ENCODE measurements at regions not wholly inside any gene's neighbourhood (a gene's known extent, or its start where the extent isn't known, plus 50 kb on each side); places are given as distances from the start of the nearest gene placed in this dataset.

DNA sequence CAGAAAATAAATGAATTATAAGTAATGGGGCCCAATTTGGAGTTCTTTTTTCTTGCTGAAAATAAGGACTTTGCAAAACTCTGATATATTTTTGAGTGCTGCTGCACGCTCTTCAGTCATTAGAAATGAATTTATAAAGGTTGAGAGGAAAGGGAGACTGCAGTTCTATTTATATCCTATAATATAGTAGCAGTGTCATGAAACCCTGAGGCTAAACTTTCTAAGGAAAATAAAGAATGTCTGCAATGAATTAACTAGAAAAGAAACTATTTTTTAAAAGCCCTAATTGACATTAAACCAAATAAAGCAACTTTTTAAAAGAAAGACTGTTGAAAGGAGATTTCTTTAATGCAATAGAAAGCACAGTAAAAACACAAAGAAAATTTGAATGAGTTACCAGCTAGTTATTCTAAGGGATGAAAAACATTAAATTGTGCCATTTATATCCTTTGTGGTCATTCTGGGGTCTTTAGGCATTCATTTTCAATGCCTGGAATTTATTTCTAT lies 1072.8 kb upstream of the TMEFF2 start:
- Mint-ChIP-seq H3K4me3 (ENCODE audit: unreplicated experiment) (no peak overlapping the region), H3K4me1 (ENCODE audit: unreplicated experiment) (peaks cover 22% of the 10 kb centered on the region), H3K9me3 (ENCODE audit: unreplicated experiment) (peaks cover 8% of the 10 kb centered on the region), H3K27ac (ENCODE audit: unreplicated experiment) (peak overlapping the region; percentile 63), H3K36me3 (ENCODE audit: unreplicated experiment) (no peaks in the 10 kb centered on the region), H3K27me3 (ENCODE audit: unreplicated experiment) (no peaks in the 10 kb centered on the region)
- TF ChIP-seq, protein P1, sequence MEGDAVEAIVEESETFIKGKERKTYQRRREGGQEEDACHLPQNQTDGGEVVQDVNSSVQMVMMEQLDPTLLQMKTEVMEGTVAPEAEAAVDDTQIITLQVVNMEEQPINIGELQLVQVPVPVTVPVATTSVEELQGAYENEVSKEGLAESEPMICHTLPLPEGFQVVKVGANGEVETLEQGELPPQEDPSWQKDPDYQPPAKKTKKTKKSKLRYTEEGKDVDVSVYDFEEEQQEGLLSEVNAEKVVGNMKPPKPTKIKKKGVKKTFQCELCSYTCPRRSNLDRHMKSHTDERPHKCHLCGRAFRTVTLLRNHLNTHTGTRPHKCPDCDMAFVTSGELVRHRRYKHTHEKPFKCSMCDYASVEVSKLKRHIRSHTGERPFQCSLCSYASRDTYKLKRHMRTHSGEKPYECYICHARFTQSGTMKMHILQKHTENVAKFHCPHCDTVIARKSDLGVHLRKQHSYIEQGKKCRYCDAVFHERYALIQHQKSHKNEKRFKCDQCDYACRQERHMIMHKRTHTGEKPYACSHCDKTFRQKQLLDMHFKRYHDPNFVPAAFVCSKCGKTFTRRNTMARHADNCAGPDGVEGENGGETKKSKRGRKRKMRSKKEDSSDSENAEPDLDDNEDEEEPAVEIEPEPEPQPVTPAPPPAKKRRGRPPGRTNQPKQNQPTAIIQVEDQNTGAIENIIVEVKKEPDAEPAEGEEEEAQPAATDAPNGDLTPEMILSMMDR (IDR thresholded peaks at IDR 0.05) = no peak
- DNase-seq (ENCODE audit: extremely low spot score, unreplicated experiment) = no peak

DNA sequence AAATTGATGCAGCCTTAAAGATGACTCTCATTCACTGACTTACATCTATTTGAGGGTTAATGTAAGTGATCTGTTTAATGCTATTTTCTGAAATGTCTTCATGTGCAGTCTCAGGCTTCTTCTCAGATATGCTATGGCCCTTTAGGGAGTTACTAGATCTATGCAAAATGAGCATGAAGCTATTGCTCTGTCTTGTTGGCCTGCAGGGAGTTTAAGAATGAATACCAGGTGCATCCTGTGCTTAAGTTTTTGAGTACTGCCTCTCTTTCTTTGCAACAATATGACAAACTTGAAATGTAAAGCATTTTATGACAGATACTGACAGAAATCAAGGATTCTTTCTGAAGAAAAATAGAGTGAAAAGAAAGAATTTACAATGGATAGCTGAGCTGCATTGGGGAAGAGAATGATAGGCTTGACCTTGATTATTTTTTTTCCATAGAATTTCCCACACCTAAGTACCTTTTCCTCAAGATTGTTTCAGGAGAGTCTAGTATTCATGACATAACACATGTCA lies 1058.3 kb upstream of the TMEFF2 start:
- Mint-ChIP-seq H3K4me1 (ENCODE audit: unreplicated experiment) (peaks cover 21% of the 10 kb centered on the region), H3K27ac (ENCODE audit: unreplicated experiment) (peak overlapping the region; percentile 12), H3K27me3 (ENCODE audit: unreplicated experiment) (no peaks in the 10 kb centered on the region), H3K9me3 (ENCODE audit: unreplicated experiment) (no peaks in the 10 kb centered on the region), H3K4me3 (ENCODE audit: unreplicated experiment) (no peak overlapping the region), H3K36me3 (ENCODE audit: unreplicated experiment) (no peaks in the 10 kb centered on the region)
- TF ChIP-seq, protein P1 (IDR thresholded peaks at IDR 0.05) = no peak
- no peak for DNase-seq (ENCODE audit: extremely low spot score, unreplicated experiment)

DNA sequence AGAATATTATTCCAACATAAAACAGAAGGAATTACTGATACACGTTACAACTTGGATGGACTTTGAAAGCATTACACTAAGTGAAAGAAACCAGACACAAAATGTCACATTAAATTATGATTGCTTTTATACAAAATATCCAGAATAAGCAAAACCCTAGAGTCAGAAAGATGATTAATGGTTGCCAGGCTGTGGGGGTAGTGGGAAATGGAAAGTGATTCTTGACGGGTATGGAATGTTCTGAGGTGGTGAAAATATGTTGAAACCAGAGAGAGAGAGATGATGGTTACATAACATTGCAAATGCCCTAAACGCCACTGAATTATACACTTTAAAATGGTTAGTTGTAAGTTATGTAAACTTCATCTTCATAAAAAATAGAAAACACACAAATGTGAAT lies 1057.2 kb upstream of the TMEFF2 start:
- no peaks in the 10 kb centered on the region for H3K27me3 Mint-ChIP-seq (ENCODE audit: unreplicated experiment)
- H3K36me3 Mint-ChIP-seq (ENCODE audit: unreplicated experiment) = no peaks in the 10 kb centered on the region
- TF ChIP-seq, protein P1 (IDR thresholded peaks at IDR 0.05) = no peak

DNA sequence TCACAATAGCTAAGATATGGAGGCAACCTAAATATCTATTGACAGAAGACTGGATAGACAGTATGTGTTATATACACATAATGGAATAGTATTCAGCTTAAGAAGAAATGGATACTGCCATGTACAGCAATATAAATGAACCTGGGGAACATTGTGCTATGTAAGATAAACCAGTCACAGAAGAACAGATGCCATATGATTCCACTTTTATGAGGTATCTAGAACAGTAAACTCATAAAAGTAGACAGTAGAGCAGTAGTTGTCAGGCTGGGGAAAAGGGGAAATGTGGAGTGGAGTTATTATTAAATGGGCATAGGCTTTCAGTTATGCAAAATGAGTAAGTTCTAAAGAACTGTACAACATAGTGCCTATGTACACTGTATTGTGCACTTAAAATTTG lies 1055.7 kb upstream of the TMEFF2 start:
- DNase-seq (ENCODE audit: extremely low spot score, unreplicated experiment) = no peak
- H3K36me3 Mint-ChIP-seq (ENCODE audit: unreplicated experiment) = no peaks in the 10 kb centered on the region
- peaks cover 21% of the 10 kb centered on the region for H3K4me1 Mint-ChIP-seq (ENCODE audit: unreplicated experiment)
- no peaks in the 10 kb centered on the region for H3K27me3 Mint-ChIP-seq (ENCODE audit: unreplicated experiment)
- H3K27ac Mint-ChIP-seq (ENCODE audit: unreplicated experiment) = no peak overlapping the region
- H3K9me3 Mint-ChIP-seq (ENCODE audit: unreplicated experiment) = peaks cover 8% of the 10 kb centered on the region
- no peak overlapping the region for H3K4me3 Mint-ChIP-seq (ENCODE audit: unreplicated experiment)
- TF ChIP-seq, protein P1 (IDR thresholded peaks at IDR 0.05) = no peak

More for the DNA sequence above, 1057.2 kb upstream of the TMEFF2 start:
- Mint-ChIP-seq H3K9me3 (ENCODE audit: unreplicated experiment) (no peaks in the 10 kb centered on the region), H3K4me1 (ENCODE audit: unreplicated experiment) (peaks cover 21% of the 10 kb centered on the region), H3K27ac (ENCODE audit: unreplicated experiment) (peak overlapping the region; percentile 2), H3K4me3 (ENCODE audit: unreplicated experiment) (no peak overlapping the region)
- no peak for DNase-seq (ENCODE audit: extremely low spot score, unreplicated experiment)

DNA sequence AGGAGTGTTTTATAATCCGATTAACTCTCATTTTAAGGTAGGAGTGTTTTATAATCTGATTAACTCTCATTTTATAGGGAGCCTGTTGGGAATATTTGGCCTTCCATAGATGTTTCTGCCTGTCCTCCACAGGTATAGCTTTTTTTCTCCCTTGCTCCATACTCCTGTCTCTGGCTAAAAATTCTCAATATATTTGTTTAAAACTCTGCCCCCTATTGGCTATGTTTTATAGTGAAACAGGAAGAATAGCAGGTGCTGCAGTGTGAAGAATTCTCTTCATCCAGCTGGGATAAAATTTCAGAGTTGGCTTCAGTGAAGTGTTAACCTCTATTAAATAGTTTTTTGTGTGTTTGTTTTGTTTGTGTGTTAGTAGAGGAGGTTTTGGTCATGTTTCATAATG lies 1046.0 kb upstream of the TMEFF2 start:
- Mint-ChIP-seq H3K9me3 (ENCODE audit: unreplicated experiment) (peaks cover 2% of the 10 kb centered on the region), H3K4me1 (ENCODE audit: unreplicated experiment) (peaks cover 12% of the 10 kb centered on the region), H3K36me3 (ENCODE audit: unreplicated experiment) (no peaks in the 10 kb centered on the region), H3K4me3 (ENCODE audit: unreplicated experiment) (no peak overlapping the region), H3K27me3 (ENCODE audit: unreplicated experiment) (no peaks in the 10 kb centered on the region), H3K27ac (ENCODE audit: unreplicated experiment) (no peak overlapping the region)
- TF ChIP-seq, protein P1 (IDR thresholded peaks at IDR 0.05) = peak; percentile 32
- no peak for DNase-seq (ENCODE audit: extremely low spot score, unreplicated experiment)

Data from osteocyte (in vitro differentiated cells).